ENCODE measurements at regions not wholly inside any gene's neighbourhood (a gene's known extent, or its start where the extent isn't known, plus 50 kb on each side); places are given as distances from the start of the nearest gene placed in this dataset.
"Not testable (repeated sequence)": the region's sequence is repeated elsewhere in the genome, so short reads cannot be mapped to it uniquely, and the experiment has no call there.

GRCh38 chr21:17191346-17191993, 321.4 kb upstream of the CXADR start:
- DNase-seq (ENCODE audit: extremely low read depth in 1 of 2, low read depth in 1 of 2), result no peak

GRCh38 chr21:17195351-17195750, 317.5 kb upstream of the CXADR start:
- no peak for DNase-seq (ENCODE audit: extremely low read depth in 1 of 2, low read depth in 1 of 2)

DNA sequence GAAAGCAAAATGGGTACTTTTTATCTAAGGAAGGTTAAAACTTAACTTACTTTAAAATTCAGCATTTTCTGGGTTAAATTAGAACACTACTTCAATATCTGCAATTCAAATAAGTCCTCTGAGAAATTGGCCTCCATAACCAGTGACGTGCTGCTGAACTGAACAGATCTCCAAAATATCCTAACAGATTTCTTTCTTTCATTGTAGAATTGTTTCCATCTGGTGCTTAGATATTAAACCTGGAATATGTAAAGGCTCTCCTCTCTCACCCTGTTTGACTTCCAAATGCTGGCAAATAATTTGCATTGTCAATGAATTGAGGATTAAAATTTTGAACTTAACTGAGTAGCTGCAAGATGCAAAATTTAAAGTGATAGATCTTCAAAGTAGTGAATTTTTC, 316.9 kb upstream of the CXADR start:
- no peak for DNase-seq (ENCODE audit: extremely low read depth in 1 of 2, low read depth in 1 of 2)

- DNase-seq (ENCODE audit: extremely low read depth in 1 of 2, low read depth in 1 of 2), result no peak
Measured at GRCh38 chr21:17196623-17197022, 316.2 kb upstream of the CXADR start.

- DNase-seq (ENCODE audit: extremely low read depth in 1 of 2, low read depth in 1 of 2), result no peak
Measured at GRCh38 chr21:17197996-17198395, 314.8 kb upstream of the CXADR start.

DNA sequence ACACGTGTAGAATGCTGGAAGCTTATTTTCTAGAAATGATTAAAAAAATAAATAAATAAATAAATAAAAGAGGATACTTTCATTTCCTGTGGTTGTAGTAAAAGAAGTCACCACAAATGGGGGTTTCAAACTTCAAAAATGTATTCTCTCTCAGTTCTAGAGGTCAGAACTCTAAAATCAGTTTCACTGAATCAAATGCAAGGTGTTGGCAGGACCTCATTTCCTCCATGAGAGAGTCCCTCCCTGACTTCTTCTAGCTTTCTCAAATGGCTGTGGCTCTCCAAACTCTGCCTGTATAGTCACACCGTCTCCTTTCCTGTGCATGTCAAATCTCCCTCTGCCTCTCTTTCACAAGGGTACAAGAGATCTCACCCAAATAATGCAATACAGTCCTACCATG, 312.6 kb upstream of the CXADR start:
- DNase-seq (ENCODE audit: extremely low read depth in 1 of 2, low read depth in 1 of 2), result no peak

DNA sequence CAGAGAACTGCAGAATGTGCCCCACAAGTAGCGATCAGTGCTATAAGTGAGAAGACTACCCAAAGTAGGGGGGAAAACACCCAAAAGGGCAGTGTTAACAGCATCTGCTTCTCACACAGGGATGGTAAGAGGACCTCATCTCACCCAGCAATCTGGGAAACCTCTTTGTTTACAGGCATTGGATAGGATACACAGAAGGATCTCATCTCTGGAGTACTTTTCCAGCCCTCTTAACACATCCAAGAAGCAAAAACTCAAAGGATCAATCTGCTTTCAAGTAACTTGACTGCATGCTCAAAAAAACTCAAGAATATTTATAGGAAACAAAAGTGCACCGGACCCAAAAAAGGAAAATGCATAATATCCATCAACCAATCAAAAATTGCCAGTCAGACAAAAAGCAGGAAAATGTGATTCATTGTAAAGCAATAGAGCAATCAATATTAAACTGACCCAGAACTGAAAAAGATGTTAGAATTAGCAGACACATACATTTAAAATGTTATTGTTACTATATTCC, 311.0 kb upstream of the CXADR start:
- DNase-seq (ENCODE audit: extremely low read depth in 1 of 2, low read depth in 1 of 2), result no peak

DNA sequence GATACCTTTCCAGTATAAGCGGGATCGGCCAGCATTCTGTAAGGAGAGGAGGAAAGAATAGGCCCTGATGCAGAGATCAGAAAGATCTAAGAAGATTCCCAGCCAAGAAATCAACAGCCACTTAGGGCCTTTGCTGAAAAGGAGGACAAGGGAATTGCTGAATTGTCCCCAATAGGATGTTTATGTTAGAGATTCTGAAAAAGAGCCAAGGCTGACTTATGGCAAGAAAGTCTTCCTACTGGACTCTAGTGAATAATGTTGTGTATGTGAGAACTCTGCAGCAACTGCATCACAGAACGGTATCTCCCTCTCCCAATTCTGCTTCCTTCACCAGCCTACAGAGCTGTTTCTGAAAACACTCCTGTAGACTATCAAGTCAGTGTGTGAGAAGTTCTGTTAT, 298.0 kb upstream of the CXADR start:
- no peak for DNase-seq (ENCODE audit: extremely low read depth in 1 of 2, low read depth in 1 of 2)

GRCh38 chr21:17219050-17219449, 293.8 kb upstream of the CXADR start:
- not testable (repeated sequence) for DNase-seq (ENCODE audit: extremely low read depth in 1 of 2, low read depth in 1 of 2)

DNA sequence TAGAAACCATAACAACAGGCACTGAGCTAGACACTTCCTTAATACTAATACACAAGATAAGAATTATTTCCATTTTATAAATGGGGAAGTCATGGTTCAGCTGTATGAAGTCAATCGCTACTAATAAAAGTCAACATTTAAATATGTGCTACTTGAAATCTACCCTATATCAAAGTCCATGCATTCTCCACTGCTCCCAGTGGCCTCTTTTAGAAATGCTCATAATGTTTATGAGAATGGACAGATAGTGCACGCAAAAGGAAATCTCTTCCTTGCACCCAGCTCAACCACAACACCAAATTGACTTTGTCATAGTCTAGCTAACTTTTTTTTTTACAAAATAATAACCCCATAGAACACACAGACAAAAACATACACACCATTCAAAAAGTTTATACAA, 281.7 kb upstream of the CXADR start:
- DNase-seq (ENCODE audit: extremely low read depth in 1 of 2, low read depth in 1 of 2), result no peak

GRCh38 chr21:17231771-17232170, 281.1 kb upstream of the CXADR start:
- no peak for DNase-seq (ENCODE audit: extremely low read depth in 1 of 2, low read depth in 1 of 2)

DNA sequence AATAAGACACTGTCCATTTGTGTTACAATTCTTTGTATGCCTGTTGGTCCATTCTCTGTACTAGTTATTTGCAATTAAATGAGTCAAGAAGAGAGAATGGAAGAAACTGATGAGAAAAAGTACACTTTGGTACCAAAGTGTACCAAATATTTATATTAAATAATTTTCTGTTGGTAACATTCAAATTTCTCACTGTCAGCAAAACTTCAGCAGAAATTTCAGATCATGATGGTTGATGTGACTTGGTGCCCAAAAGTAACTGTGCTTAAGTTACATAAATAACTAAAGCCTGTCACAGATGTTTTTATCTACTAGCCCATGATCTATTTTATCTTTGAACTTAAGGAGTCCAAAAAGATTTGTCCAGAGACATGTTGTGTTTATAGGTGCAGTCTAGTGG, 274.4 kb upstream of the CXADR start:
- DNase-seq (ENCODE audit: extremely low read depth in 1 of 2, low read depth in 1 of 2), result no peak

- DNase-seq (ENCODE audit: extremely low read depth in 1 of 2, low read depth in 1 of 2), result no peak
Measured at GRCh38 chr21:17250778-17251241, 262.0 kb upstream of the CXADR start.

- DNase-seq (ENCODE audit: extremely low read depth in 1 of 2, low read depth in 1 of 2), result no peak
Measured at GRCh38 chr21:17257784-17258183, 255.1 kb upstream of the CXADR start.

DNA sequence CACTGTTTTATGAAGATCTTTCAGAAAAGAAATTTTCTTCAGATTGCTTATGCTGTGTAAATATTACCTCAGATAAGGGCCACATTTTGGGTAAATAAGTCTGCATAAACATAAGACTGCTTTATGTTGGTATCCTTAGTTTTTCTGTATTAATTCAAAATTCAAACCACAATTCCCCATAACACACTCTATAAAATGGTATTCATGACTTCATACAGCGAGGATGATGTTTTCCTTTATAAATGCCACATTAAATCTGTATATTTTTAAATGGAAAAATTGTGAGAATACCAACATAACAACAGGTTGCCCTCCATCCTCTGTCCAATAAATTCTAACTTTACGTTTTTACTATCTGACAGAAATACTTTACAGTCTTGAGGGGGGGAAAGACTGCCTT, 248.7 kb upstream of the CXADR start:
- no peak for DNase-seq (ENCODE audit: extremely low read depth in 1 of 2, low read depth in 1 of 2)

GRCh38 chr21:17269760-17270159, 243.1 kb upstream of the CXADR start:
- DNase-seq (ENCODE audit: extremely low read depth in 1 of 2, low read depth in 1 of 2), result no peak

GRCh38 chr21:17270229-17270628, 242.6 kb upstream of the CXADR start:
- DNase-seq (ENCODE audit: extremely low read depth in 1 of 2, low read depth in 1 of 2), result no peak

- no peak for DNase-seq (ENCODE audit: extremely low read depth in 1 of 2, low read depth in 1 of 2)
Measured at GRCh38 chr21:17279663-17280062, 233.2 kb upstream of the CXADR start.

DNA sequence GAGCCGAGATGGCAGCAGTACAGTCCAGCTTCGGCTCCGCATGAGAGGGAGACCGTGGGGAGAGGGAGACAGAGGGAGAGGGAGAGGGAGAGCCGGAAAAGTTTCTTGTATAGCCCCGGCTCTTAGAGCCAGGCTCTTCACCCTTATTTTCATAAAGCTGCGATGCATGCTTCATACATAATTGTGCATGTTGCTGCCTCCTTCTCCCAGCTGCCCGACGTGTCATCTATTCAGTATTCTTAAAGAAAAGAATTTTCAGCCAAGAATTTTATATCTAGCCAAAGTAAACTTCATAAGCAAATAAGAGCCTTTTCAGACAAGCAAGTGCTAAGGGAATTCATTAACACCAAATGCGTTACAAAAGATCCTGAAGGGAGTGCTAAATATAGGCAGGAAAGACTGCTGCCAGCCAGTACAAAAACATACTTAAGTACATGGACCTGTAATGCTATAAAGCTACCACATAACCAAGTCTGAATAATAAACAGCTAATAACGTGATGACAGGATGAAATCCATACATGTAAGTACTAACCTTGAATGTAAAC, 219.8 kb upstream of the CXADR start:
- not testable (repeated sequence) for DNase-seq (ENCODE audit: extremely low read depth in 1 of 2, low read depth in 1 of 2)

DNA sequence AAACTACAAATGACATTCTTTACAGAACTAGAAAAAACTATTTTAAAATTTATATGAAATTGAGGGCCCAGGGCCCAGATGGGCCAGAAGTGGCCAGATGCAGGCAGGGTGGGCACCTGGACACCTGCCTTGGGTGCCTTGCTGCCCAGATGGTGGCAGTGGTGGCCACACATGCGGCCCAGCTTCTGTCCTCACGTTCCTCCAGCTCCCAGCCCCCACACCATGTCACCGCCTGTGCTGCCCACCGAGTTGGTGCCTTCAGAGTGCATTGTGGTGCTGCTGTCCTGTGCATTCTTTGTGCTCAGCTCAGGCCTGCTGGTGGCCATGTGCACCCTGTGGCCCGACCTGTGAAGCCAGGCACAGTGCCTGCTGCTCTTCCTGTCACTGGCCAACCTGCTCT, 216.8 kb upstream of the CXADR start:
- DNase-seq (ENCODE audit: extremely low read depth in 1 of 2, low read depth in 1 of 2), result no peak

- not testable (repeated sequence) for DNase-seq (ENCODE audit: extremely low read depth in 1 of 2, low read depth in 1 of 2)
Measured at GRCh38 chr21:17299576-17299975, 213.3 kb upstream of the CXADR start.

GRCh38 chr21:17327715-17328114, 185.1 kb upstream of the CXADR start:
- DNase-seq (ENCODE audit: extremely low read depth in 1 of 2, low read depth in 1 of 2), result not testable (repeated sequence)

DNA sequence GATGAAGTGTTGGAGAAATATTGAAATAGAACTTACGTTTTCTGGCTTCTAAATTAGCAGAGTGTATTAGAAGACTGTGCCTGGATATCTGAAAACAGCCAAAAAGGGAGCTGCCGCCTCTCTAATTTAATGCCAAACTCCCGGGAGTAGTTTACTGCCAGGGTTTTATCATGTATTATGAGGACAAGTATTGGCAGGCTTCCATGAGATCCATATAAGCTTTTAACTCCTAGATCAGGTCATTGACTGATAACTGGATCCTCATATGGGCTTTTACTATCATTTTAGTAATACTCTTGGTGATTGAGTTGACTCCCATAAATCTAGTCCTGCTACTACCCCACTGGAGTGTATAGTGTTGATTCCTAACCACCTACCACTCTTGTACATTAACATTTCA, 178.4 kb upstream of the CXADR start:
- no peak for DNase-seq (ENCODE audit: extremely low read depth in 1 of 2, low read depth in 1 of 2)

Measured in activated CD8-positive, alpha-beta memory T cell treated with anti-CD3 and anti-CD28 coated beads for 1 hour (primary cell).